HL-60 (cell line): ENCODE measurements at regions not wholly inside any gene's neighbourhood (a gene's known extent, or its start where the extent isn't known, plus 50 kb on each side); places are given as distances from the start of the nearest gene placed in this dataset.

Experiments
- DNase-seq, 2 experiments: peaks; one replicate each; pipeline ENCODE4 v3.0.0-alpha.2; 2010 to 2020; ENCODE audit warnings: low read depth in 1 of 2, low spot score in 1 of 2
- H3K27ac ChIP-seq: fragments of 250-450 bp; sonication (Bioruptor Pico); replicated peaks from 2 replicates; pipeline ENCODE4 v1.5.1; 2020; ENCODE audit warnings: mild to moderate bottlenecking, moderate library complexity
- H3K27me3 ChIP-seq: fragments of 250-450 bp; sonication (Bioruptor Pico); 2 replicates; pipeline ENCODE4 v1.5.1; 2021; ENCODE audit warnings: mild to moderate bottlenecking, moderate library complexity; ENCODE audit not compliant: insufficient read depth, poor library complexity, severe bottlenecking
- H3K4me3 ChIP-seq: replicated peaks from 2 replicates; pipeline ENCODE4 v1.5.1; 2011; ENCODE audit warnings: mild to moderate bottlenecking, control low read depth, low read length; ENCODE audit not compliant: insufficient read depth
- GABPA ChIP-seq: IDR thresholded peaks from 2 replicates; pipeline ENCODE4 v1.6.1; 2012; ENCODE audit warnings: low read depth
- POLR2AphosphoS5 ChIP-seq: IDR thresholded peaks from 2 replicates; pipeline ENCODE4 v1.6.1; 2012; ENCODE audit warnings: low read depth
- SPI1 ChIP-seq: IDR thresholded peaks from 2 replicates; pipeline ENCODE4 v1.6.1; 2012; ENCODE audit warnings: low read depth, mild to moderate bottlenecking, borderline replicate concordance
- TF ChIP-seq, protein P1 (sequence below): IDR thresholded peaks from 2 replicates; pipeline ENCODE4 v1.6.1; 2012; ENCODE audit warnings: low read depth; ENCODE audit not compliant: insufficient replicate concordance
- TF ChIP-seq, protein P2 (sequence below): IDR thresholded peaks from one replicate; pipeline ENCODE4 v1.5.1; 2011; ENCODE audit warnings: low read length, control low read depth, inconsistent platforms; ENCODE audit not compliant: insufficient read depth

DNA sequence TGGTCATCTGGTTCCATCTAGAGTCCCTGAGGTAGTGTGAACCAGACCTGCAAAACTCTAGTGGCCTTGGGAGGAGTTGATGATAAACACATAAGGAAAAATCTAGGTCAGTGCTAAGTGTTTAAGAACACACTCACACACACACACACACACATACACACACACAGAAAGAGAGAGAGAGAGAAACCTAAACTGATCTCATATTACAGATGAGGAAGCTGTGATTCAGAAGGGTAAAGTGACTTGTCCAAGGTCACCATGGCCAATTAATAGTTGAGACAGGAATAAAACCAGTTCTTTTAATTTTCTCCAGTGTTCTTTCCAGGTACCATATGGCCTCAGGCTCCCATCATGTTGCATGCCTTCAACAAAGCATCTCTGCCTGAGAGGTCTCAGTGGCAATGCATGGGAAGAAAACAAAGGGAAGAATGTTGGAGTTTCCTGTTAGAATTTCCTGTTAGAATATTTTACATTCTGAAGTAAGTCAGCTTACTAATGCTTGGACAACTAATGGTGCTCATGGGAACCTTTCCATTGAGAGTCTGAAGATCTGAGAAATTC, 77.3 kb upstream of the TSPAN2 start:
- Histone ChIP-seq H3K27ac (no peak overlapping the region), H3K4me3 (no peak overlapping the region), H3K27me3 (no peaks in the 10 kb centered on the region)
- no peak for TF ChIP-seq GABPA
- TF ChIP-seq, protein P1, sequence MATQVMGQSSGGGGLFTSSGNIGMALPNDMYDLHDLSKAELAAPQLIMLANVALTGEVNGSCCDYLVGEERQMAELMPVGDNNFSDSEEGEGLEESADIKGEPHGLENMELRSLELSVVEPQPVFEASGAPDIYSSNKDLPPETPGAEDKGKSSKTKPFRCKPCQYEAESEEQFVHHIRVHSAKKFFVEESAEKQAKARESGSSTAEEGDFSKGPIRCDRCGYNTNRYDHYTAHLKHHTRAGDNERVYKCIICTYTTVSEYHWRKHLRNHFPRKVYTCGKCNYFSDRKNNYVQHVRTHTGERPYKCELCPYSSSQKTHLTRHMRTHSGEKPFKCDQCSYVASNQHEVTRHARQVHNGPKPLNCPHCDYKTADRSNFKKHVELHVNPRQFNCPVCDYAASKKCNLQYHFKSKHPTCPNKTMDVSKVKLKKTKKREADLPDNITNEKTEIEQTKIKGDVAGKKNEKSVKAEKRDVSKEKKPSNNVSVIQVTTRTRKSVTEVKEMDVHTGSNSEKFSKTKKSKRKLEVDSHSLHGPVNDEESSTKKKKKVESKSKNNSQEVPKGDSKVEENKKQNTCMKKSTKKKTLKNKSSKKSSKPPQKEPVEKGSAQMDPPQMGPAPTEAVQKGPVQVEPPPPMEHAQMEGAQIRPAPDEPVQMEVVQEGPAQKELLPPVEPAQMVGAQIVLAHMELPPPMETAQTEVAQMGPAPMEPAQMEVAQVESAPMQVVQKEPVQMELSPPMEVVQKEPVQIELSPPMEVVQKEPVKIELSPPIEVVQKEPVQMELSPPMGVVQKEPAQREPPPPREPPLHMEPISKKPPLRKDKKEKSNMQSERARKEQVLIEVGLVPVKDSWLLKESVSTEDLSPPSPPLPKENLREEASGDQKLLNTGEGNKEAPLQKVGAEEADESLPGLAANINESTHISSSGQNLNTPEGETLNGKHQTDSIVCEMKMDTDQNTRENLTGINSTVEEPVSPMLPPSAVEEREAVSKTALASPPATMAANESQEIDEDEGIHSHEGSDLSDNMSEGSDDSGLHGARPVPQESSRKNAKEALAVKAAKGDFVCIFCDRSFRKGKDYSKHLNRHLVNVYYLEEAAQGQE, result no peak
- no peak for TF ChIP-seq POLR2AphosphoS5
- TF ChIP-seq SPI1, result no peak
- TF ChIP-seq, protein P2, sequence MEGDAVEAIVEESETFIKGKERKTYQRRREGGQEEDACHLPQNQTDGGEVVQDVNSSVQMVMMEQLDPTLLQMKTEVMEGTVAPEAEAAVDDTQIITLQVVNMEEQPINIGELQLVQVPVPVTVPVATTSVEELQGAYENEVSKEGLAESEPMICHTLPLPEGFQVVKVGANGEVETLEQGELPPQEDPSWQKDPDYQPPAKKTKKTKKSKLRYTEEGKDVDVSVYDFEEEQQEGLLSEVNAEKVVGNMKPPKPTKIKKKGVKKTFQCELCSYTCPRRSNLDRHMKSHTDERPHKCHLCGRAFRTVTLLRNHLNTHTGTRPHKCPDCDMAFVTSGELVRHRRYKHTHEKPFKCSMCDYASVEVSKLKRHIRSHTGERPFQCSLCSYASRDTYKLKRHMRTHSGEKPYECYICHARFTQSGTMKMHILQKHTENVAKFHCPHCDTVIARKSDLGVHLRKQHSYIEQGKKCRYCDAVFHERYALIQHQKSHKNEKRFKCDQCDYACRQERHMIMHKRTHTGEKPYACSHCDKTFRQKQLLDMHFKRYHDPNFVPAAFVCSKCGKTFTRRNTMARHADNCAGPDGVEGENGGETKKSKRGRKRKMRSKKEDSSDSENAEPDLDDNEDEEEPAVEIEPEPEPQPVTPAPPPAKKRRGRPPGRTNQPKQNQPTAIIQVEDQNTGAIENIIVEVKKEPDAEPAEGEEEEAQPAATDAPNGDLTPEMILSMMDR, result no peak
- no peak for DNase-seq

DNA sequence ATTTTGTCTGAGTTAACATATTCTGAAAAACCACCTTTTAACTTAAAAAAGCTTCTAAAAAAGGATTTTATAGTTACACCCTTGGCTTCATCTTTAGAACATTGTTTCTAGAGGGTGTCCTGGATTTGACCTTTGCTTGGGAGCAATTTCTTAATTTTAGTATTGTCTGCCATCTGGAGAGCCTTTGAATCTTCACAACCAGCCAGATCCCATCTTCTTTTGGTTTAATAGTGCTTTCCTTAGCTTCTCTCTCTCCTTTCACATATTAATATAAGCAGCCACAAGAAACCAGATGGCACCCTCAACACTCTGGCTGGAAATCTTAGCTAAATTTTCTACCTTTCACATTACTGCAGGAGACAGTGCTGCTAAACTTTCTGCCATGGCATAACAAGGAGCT, 76.5 kb upstream of the TSPAN2 start:
- Histone ChIP-seq H3K27me3 (no peaks in the 10 kb centered on the region), H3K27ac (no peak overlapping the region), H3K4me3 (no peak overlapping the region)
- DNase-seq, result no peak
- TF ChIP-seq GABPA (no peak), POLR2AphosphoS5 (no peak), SPI1 (no peak)
- TF ChIP-seq, protein P2, result no peak
- TF ChIP-seq, protein P1, result no peak

DNA sequence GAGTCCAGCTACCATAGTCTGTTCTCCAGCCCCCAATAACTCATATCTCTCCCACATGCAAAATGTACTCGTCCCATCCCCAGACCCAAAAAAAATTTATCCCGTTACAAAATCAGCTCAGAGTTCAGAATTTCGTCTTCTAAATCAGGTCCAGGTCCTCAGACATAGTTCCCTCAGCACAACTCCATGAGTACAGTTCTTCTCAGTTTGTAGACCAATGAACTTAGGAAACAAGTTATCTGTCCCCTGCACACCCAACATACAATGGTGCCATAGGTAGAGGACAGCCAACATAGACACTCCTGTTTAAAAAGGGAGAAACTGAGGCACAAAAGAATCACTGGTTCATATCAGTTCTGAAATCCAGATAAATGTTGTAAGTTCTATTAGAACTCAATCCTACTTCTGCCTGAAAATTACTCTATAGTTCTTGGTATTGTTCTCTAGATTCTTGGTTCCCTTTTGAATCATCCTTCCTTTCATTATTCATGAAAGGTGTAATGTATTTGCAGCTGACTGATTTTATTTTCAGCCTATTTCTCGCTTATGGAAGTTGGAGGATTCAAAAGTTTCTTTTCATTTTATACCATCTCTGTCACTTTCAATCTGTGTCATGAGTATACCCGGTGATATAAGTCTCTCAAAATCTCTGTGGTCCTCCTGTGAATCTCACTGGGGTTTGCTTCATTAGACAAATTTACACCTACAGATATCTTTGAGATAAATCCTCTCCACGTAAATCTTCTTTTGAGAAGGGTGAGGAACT, 75.8 kb upstream of the TSPAN2 start:
- Histone ChIP-seq H3K4me3 (no peak overlapping the region), H3K27ac (no peak overlapping the region), H3K27me3 (no peaks in the 10 kb centered on the region)
- TF ChIP-seq GABPA (no peak), SPI1 (no peak), POLR2AphosphoS5 (no peak)
- TF ChIP-seq, protein P2, result no peak
- TF ChIP-seq, protein P1, result no peak
- no peak for DNase-seq
